Hippocampal formation (tissue), 2 donors: ENCODE measurements at regions not wholly inside any gene's neighbourhood (a gene's known extent, or its start where the extent isn't known, plus 50 kb on each side); places are given as distances from the start of the nearest gene placed in this dataset.

Experiments
- DNase-seq, 2 donors: peaks; one replicate each; lab custom pipeline; 2025; lab: John Stamatoyannopoulos, UW

- DNase-seq = peak in 1 of 2 donors; percentile 50
Observed at GRCh38 chr6:6918216-6918983, 189.4 kb upstream of the RREB1 start.

GRCh38 chr6:6919173-6919572 is 188.6 kb upstream of the RREB1 start:
- no peak for DNase-seq

GRCh38 chr6:6920114-6920986 is 187.4 kb upstream of the RREB1 start:
- no peak for DNase-seq

GRCh38 chr6:6920987-6921313 is 186.8 kb upstream of the RREB1 start:
- DNase-seq = no peak

- DNase-seq = no peak
Observed at GRCh38 chr6:6922166-6922565, 185.6 kb upstream of the RREB1 start.

- DNase-seq = no peak
Observed at GRCh38 chr6:6923605-6924004, 184.2 kb upstream of the RREB1 start.

GRCh38 chr6:6924708-6925107 is 183.1 kb upstream of the RREB1 start:
- no peak for DNase-seq

GRCh38 chr6:6925391-6926164 is 182.2 kb upstream of the RREB1 start:
- no peak for DNase-seq

- DNase-seq = no peak
Observed at GRCh38 chr6:6926856-6927255, 180.9 kb upstream of the RREB1 start.

- DNase-seq = no peak
Observed at GRCh38 chr6:6927521-6928361, 180.0 kb upstream of the RREB1 start.

- DNase-seq = no peak
Observed at GRCh38 chr6:6930223-6930880, 177.4 kb upstream of the RREB1 start.

- no peak for DNase-seq
Observed at GRCh38 chr6:6931071-6932025, 176.4 kb upstream of the RREB1 start.

GRCh38 chr6:6932341-6932740 is 175.4 kb upstream of the RREB1 start:
- no peak for DNase-seq

GRCh38 chr6:6932968-6933367 is 174.8 kb upstream of the RREB1 start:
- no peak for DNase-seq

GRCh38 chr6:6940031-6941025 is 167.4 kb upstream of the RREB1 start:
- DNase-seq = no peak

GRCh38 chr6:6941201-6941600 is 166.6 kb upstream of the RREB1 start:
- DNase-seq = no peak

- DNase-seq = no peak
Observed at GRCh38 chr6:6942091-6942490, 165.7 kb upstream of the RREB1 start.

GRCh38 chr6:6942831-6943230 is 164.9 kb upstream of the RREB1 start:
- DNase-seq = peak; percentile 10 to 11

GRCh38 chr6:6943421-6943820 is 164.3 kb upstream of the RREB1 start:
- DNase-seq = no peak
